Spleen (tissue), 7 donors: ENCODE measurements at regions not wholly inside any gene's neighbourhood (a gene's known extent, or its start where the extent isn't known, plus 50 kb on each side); places are given as distances from the start of the nearest gene placed in this dataset.

Experiments used
- CTCF ChIP-seq, 11 experiments: fragments of 200-600 bp in 7 of 11; fragments of 450-650 bp in 4 of 11; sonication (generic) in 4 of 11; IDR thresholded peaks in 8 of 11; conservative IDR thresholded peaks in 3 of 11; 1 replicate in 7 of 11; 2 replicates in 4 of 11; pipeline versions ENCODE4 v1.4.0 to v1.8.0; 2016 to 2021; ENCODE audit warnings: antibody characterized with exemption in 11 of 11, inconsistent platforms in 4 of 11, mild to moderate bottlenecking in 1 of 11
- POLR2A ChIP-seq, 3 donors: fragments of 450-650 bp; IDR thresholded peaks; one replicate each; pipeline ENCODE4 v1.5.1; 2017; ENCODE audit warnings: antibody characterized with exemption in 3 of 3, mild to moderate bottlenecking in 1 of 3
- POLR2AphosphoS5 ChIP-seq, 3 donors: sonication (generic); formaldehyde crosslinking; IDR thresholded peaks; one replicate each; pipeline ENCODE4 v1.5.1; 2017; ENCODE audit warnings: antibody characterized with exemption in 3 of 3
- donor health status: DM: no; HTN: no; CAD: no; lungs with moderate emphysema.
- donor health status: DM: no; HTN: no; CAD: no.
- donor health status: DM: no; HTN: no; CAD: no.

DNA sequence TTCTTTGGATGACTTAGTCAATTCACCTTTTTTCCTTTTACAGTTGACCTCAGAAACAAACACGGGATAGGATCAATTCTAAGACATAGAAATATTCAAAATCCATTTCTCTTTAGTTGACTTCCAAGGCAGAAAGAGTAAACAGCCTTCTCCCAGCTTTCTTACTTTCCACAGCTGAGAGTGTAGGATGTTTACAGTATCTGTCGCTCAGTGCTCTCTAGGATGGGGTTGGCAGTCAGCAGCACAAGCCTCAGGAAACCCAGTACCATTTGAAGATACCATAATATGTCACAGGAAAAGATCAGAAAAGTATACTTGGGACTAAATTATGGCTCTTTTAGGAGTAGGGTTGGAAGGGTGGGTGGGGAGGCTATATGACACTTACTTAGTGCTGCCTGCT, 88.2 kb downstream of the OGFRL1 start:
- no peak for TF ChIP-seq CTCF (IDR thresholded peaks at IDR 0.05 in 8 of 11, conservative IDR thresholded peaks at IDR 0.05 in 3 of 11)
- TF ChIP-seq POLR2AphosphoS5 (IDR thresholded peaks at IDR 0.05) = no peak
- no peak for TF ChIP-seq POLR2A (IDR thresholded peaks at IDR 0.05)
